ENCODE measurements at regions not wholly inside any gene's neighbourhood (a gene's known extent, or its start where the extent isn't known, plus 50 kb on each side); places are given as distances from the start of the nearest gene placed in this dataset.

DNA sequence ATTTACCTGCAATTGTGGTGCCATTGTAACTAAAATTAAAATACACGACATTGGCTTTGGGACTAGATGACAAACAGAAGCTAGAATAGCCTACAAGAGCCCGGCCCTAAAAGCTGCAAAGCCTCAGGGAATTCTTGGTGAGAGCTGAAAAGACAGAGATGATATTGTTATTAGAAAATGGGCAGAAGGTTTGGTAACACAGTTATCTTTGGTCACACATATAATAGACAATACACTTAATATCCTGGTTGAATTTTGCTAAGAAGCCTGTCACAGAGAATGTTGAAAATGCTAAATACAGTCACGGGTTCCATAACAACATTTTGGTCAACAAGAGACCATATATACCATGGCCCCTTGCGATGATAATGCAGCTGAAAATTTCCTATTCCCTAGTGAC, 157.3 kb upstream of the CDH19 start:
- TF ChIP-seq POLR2AphosphoS5 (IDR thresholded peaks at IDR 0.05; ENCODE audit: low read depth), result no peak
- TF ChIP-seq, protein P1, sequence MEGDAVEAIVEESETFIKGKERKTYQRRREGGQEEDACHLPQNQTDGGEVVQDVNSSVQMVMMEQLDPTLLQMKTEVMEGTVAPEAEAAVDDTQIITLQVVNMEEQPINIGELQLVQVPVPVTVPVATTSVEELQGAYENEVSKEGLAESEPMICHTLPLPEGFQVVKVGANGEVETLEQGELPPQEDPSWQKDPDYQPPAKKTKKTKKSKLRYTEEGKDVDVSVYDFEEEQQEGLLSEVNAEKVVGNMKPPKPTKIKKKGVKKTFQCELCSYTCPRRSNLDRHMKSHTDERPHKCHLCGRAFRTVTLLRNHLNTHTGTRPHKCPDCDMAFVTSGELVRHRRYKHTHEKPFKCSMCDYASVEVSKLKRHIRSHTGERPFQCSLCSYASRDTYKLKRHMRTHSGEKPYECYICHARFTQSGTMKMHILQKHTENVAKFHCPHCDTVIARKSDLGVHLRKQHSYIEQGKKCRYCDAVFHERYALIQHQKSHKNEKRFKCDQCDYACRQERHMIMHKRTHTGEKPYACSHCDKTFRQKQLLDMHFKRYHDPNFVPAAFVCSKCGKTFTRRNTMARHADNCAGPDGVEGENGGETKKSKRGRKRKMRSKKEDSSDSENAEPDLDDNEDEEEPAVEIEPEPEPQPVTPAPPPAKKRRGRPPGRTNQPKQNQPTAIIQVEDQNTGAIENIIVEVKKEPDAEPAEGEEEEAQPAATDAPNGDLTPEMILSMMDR (IDR thresholded peaks at IDR 0.05; ENCODE audit: insufficient read depth, low read length), result no peak
